ENCODE measurements at regions not wholly inside any gene's neighbourhood (a gene's known extent, or its start where the extent isn't known, plus 50 kb on each side); places are given as distances from the start of the nearest gene placed in this dataset.

DNA sequence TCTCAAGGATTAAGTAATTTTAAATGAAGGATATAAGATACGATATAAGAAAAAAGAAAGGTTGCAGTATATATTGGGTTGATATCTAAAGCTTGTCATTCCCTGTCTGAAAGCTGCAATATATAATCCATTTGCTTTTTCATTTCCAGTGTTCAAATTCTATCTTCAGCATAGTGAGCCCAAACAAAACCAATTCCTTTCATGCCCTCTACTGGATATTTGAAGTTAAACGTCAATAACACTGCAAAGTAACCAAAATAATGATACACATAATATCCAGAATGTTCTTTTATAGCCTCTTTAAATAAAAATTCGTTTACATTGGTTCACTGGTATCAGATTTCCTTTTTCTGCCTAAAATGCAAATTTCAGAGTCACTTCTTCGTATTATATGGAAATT is 64.5 kb upstream of the DAAM1 start:
- TF ChIP-seq, protein P1, sequence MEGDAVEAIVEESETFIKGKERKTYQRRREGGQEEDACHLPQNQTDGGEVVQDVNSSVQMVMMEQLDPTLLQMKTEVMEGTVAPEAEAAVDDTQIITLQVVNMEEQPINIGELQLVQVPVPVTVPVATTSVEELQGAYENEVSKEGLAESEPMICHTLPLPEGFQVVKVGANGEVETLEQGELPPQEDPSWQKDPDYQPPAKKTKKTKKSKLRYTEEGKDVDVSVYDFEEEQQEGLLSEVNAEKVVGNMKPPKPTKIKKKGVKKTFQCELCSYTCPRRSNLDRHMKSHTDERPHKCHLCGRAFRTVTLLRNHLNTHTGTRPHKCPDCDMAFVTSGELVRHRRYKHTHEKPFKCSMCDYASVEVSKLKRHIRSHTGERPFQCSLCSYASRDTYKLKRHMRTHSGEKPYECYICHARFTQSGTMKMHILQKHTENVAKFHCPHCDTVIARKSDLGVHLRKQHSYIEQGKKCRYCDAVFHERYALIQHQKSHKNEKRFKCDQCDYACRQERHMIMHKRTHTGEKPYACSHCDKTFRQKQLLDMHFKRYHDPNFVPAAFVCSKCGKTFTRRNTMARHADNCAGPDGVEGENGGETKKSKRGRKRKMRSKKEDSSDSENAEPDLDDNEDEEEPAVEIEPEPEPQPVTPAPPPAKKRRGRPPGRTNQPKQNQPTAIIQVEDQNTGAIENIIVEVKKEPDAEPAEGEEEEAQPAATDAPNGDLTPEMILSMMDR (IDR thresholded peaks at IDR 0.05; ENCODE audit: low read depth, low read length, missing control alignments): no peak
- H3K4me3 ChIP-seq (ENCODE audit: low read depth, low read length): no peak overlapping the region
- DNase-seq (ENCODE audit: low read depth): no peak

GRCh38 chr14:59125156-59125555 is 63.3 kb upstream of the DAAM1 start:
- TF ChIP-seq, protein P1 (IDR thresholded peaks at IDR 0.05; ENCODE audit: low read depth, low read length, missing control alignments): no peak
- H3K4me3 ChIP-seq (ENCODE audit: low read depth, low read length): no peak overlapping the region
- no peak for DNase-seq (ENCODE audit: low read depth)

DNA sequence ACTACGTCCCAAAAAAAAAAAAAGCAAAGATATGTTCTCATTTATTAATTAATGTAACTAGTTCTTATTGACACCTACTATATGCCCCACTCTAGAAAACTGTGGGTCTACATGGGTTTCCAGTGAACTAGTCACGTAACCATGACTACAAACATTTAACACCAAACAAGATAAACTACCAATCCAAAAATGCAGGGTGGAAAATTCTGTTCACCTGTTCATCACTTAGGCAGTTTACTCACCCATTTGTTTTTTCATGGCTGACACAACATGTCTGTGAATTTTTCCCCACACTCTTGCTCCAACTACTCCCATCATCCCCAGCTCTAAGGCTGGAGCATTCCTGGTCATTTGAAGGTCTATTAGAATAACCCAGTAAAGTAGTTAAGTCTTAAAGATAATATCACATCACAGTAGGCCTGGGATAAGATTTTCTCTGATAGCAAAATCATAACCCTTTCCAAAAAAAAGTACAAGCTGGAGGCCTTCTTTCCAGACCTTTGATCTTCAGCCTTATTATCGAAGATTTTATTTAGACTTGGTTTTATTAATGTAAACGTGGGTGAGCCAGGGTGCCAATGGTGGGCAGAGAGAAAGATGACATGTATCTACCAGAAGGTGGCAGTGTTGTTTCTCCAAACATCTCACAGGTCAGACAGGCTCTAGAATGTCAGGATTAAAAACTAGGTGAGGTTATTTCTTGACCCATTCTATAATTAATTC is 61.6 kb upstream of the DAAM1 start:
- no peak overlapping the region for H3K4me3 ChIP-seq (ENCODE audit: low read depth, low read length)
- DNase-seq (ENCODE audit: low read depth): peak; percentile 33
- TF ChIP-seq, protein P1 (IDR thresholded peaks at IDR 0.05; ENCODE audit: low read depth, low read length, missing control alignments): peak; percentile 55

- TF ChIP-seq, protein P1 (IDR thresholded peaks at IDR 0.05; ENCODE audit: low read depth, low read length, missing control alignments): no peak
- no peak overlapping the region for H3K4me3 ChIP-seq (ENCODE audit: low read depth, low read length)
- no peak for DNase-seq (ENCODE audit: low read depth)
Observed at GRCh38 chr14:59127437-59127732, 61.1 kb upstream of the DAAM1 start.

DNA sequence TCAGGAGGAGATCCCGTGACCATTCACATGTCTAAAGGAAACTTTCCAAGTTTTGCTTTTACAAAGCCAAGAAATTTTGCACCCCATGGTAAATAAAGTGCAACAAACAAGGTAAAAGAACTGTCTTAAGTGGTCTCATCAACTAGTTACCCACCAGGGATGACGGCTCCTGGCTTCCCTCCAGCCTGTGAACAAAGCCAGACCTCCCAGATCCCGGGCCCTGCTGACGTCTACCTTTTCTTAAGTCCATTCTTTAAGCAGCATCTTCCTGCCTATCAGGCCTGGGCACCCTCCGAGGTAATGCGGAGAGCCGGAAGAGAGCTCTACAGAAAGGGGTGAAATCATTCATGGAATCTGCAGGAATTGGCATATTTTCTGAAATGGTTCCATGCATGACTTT is 58.0 kb upstream of the DAAM1 start:
- H3K4me3 ChIP-seq (ENCODE audit: low read depth, low read length): no peak overlapping the region
- TF ChIP-seq, protein P1 (IDR thresholded peaks at IDR 0.05; ENCODE audit: low read depth, low read length, missing control alignments): no peak
- no peak for DNase-seq (ENCODE audit: low read depth)

DNA sequence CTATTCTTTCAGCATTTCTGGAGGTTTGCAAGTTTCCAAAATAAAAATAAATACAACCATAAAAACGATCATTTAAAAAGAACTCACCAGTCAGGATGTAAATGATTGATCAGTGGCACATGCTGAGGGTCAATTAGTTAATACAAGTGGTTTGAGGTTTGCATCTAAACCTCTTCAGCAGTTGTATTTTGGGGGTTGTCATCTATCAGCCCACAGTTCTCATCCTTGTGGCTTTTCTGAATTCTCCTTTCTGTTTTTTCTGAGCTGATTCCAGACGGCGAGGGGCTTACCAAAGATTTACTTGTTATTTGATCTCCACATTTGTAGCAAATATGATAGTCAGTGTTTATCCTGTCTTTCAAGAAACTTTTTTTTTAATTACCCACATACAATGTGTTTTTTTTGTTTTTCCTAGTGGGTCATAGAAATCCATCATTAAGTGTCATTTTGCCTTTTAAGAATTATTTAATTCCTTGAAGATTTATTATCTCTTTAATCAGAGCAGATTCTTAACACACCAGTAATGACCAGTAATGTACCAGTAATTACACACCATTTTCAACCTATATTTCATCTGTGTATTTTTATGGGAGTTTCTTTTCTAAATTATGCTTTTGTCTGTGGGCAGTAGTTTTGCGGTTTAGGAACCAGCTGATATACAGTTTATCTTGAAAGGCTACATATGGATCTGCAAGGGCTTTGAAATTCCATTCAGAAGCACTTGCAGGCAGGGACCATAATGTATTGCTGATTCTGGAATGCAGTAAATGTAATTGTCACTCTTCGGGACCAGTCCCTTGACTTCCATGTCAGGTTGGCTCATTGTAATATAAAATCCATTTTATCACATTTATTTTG is 56.3 kb upstream of the DAAM1 start:
- H3K4me3 ChIP-seq (ENCODE audit: low read depth, low read length): no peak overlapping the region
- no peak for DNase-seq (ENCODE audit: low read depth)
- TF ChIP-seq, protein P1 (IDR thresholded peaks at IDR 0.05; ENCODE audit: low read depth, low read length, missing control alignments): no peak
